K562 (cell line): ENCODE measurements at regions not wholly inside any gene's neighbourhood (a gene's known extent, or its start where the extent isn't known, plus 50 kb on each side); places are given as distances from the start of the nearest gene placed in this dataset.

Source experiments
- CHD7 ChIP-seq: fragments of 200-600 bp; sonication (generic); IDR thresholded peaks from one replicate; pipeline ENCODE4 v1.6.1; 2012; ENCODE audit warnings: mild to moderate bottlenecking, low read depth, low read length, inconsistent platforms
- CTCF ChIP-seq, 3 experiments: IDR thresholded peaks in 2 of 3; conservative IDR thresholded peaks in 1 of 3; 2 replicates each; pipeline ENCODE4 v1.5.1; 2011 to 2012; ENCODE audit warnings: low read length in 3 of 3, mild to moderate bottlenecking in 3 of 3, control low read depth in 2 of 3, improper control_type of control experiment in 1 of 3, inconsistent platforms in 1 of 3, low read depth in 1 of 3, mixed read lengths in 1 of 3, moderate library complexity in 1 of 3; ENCODE audit not compliant: insufficient read depth in 2 of 3
- FOXK1 ChIP-seq: sonication (generic); formaldehyde crosslinking; IDR thresholded peaks from 2 replicates; pipeline ENCODE4 v1.8.0; 2022; ENCODE audit warnings: missing genetic modification reagents, mild to moderate bottlenecking, borderline replicate concordance
- KDM2B ChIP-seq: fragments of 250-450 bp; sonication (Bioruptor Pico); IDR thresholded peaks from 2 replicates; pipeline ENCODE4 v1.8.0; 2021; ENCODE audit warnings: mild to moderate bottlenecking, moderate library complexity
- NCOA4 ChIP-seq: fragments of 450-650 bp; IDR thresholded peaks from 2 replicates; pipeline ENCODE4 v1.6.1; 2018; ENCODE audit warnings: mild to moderate bottlenecking; ENCODE audit not compliant: partially characterized antibody
- PTTG1 ChIP-seq: fragments of 450-650 bp; IDR thresholded peaks from 2 replicates; pipeline ENCODE4 v1.6.1; 2016; ENCODE audit warnings: low read depth, mild to moderate bottlenecking, missing genetic modification characterization, missing compliant biosample characterization
- SMAD4 ChIP-seq: fragments of 250-450 bp; sonication (Bioruptor Pico); conservative IDR thresholded peaks from 2 replicates; pipeline ENCODE4 v1.8.0; 2021; ENCODE audit warnings: inconsistent platforms, mild to moderate bottlenecking, moderate library complexity
- SRSF7 ChIP-seq: fragments of 200-400 bp; formaldehyde crosslinking; optimal IDR thresholded peaks from 2 replicates; pipeline ENCODE3; 2017; ENCODE audit warnings: mild to moderate bottlenecking, low read depth, low read length
- TCFL5 ChIP-seq: fragments of 250-450 bp; sonication (Bioruptor Pico); conservative IDR thresholded peaks from 2 replicates; pipeline ENCODE4 v1.6.1; 2021; ENCODE audit warnings: mild to moderate bottlenecking, moderate library complexity, matching md5 sums
- TGIF2 ChIP-seq: sonication (generic); formaldehyde crosslinking; IDR thresholded peaks from 2 replicates; pipeline ENCODE4 v1.8.1; 2022; ENCODE audit warnings: mild to moderate bottlenecking, missing genetic modification reagents, moderate library complexity
- YY1 ChIP-seq, 3 experiments: IDR thresholded peaks; 2 replicates each; pipeline ENCODE4 v1.6.1; 2011; ENCODE audit warnings: low read length in 2 of 3, mild to moderate bottlenecking in 2 of 3, moderate library complexity in 2 of 3, borderline replicate concordance in 1 of 3, control low read depth in 1 of 3, low read depth in 1 of 3; ENCODE audit not compliant: insufficient read depth in 3 of 3, insufficient replicate concordance in 2 of 3, control insufficient read depth in 1 of 3, insufficient read length in 1 of 3; ENCODE audit errors: extremely low read depth in 1 of 3
- ZNF184 ChIP-seq: sonication (generic); formaldehyde crosslinking; IDR thresholded peaks from 2 replicates; pipeline ENCODE4 v1.5.0; 2020; ENCODE audit warnings: missing genetic modification reagents

GRCh38 chr2:17133052-17133671 is 385.1 kb downstream of the RAD51AP2 start (continued):
- TF ChIP-seq CHD7 (no peak), FOXK1 (CRISPR knock-in tag) (no peak), YY1 (IDR thresholded peaks at IDR 0.05; ENCODE audit: borderline replicate concordance in 1 of 3, control insufficient read depth in 1 of 3, extremely low read depth in 1 of 3, insufficient read depth in 3 of 3, insufficient read length in 1 of 3, insufficient replicate concordance in 2 of 3, low read depth in 1 of 3, low read length in 2 of 3) (no peak), TGIF2 (CRISPR knock-in tag) (no peak), TCFL5 (no peak), SRSF7 (no peak), PTTG1 (tag) (no peak), SMAD4 (CRISPR knock-in tag) (peak; percentile 39; the same call in 1 of the 2 replicates), ZNF184 (CRISPR knock-in tag) (no peak), KDM2B (CRISPR knock-in tag) (no peak), CTCF (IDR thresholded peaks at IDR 0.05 in 2 of 3, conservative IDR thresholded peaks at IDR 0.05 in 1 of 3; ENCODE audit: insufficient read depth in 2 of 3, low read depth in 1 of 3, low read length in 3 of 3) (no peak), NCOA4 (no peak)
